Endodermal cell (in vitro differentiated cells): ENCODE measurements at regions not wholly inside any gene's neighbourhood (a gene's known extent, or its start where the extent isn't known, plus 50 kb on each side); places are given as distances from the start of the nearest gene placed in this dataset.

ENCODE experiments used
- DNase-seq: peaks from one replicate; pipeline ENCODE4 v3.0.0-alpha.2; 2017
- H3K27ac ChIP-seq: 2 replicates; pipeline ENCODE4 v1.5.1; 2013; ENCODE audit warnings: mild to moderate bottlenecking, low read depth, low read length, moderate library complexity
- H3K27me3 ChIP-seq: 2 replicates; pipeline ENCODE4 v1.6.1; 2013; ENCODE audit warnings: mild to moderate bottlenecking, low read length, moderate library complexity; ENCODE audit not compliant: insufficient read depth, control insufficient read depth, poor library complexity, severe bottlenecking
- H3K36me3 ChIP-seq: 2 replicates; pipeline ENCODE4 v1.7.0; 2013; ENCODE audit warnings: mild to moderate bottlenecking, low read length, moderate library complexity; ENCODE audit not compliant: control insufficient read depth, insufficient read depth
- H3K4me1 ChIP-seq: one replicate; pipeline ENCODE4 v1.7.0; 2013; ENCODE audit warnings: low read length; ENCODE audit not compliant: control insufficient read depth, insufficient read depth
- H3K4me3 ChIP-seq: 2 replicates; pipeline ENCODE4 v1.5.1; 2013; ENCODE audit warnings: mild to moderate bottlenecking, low read length, moderate library complexity
- H3K9ac ChIP-seq: 2 replicates; pipeline ENCODE4 v1.6.1; 2013; ENCODE audit warnings: mild to moderate bottlenecking, low read length, moderate library complexity; ENCODE audit not compliant: poor library complexity, severe bottlenecking; ENCODE audit errors: extremely low read depth
- H3K9me3 ChIP-seq: 2 replicates; pipeline ENCODE4 v1.6.1; 2013; ENCODE audit warnings: mild to moderate bottlenecking, low read length, moderate library complexity; ENCODE audit not compliant: control insufficient read depth
- H3K27ac Mint-ChIP-seq: 2 replicates; pipeline ENCODE4 v1.8.0; 2020; ENCODE audit warnings: mixed read lengths
- H3K27me3 Mint-ChIP-seq: 2 replicates; pipeline ENCODE4 v1.8.0; 2021; ENCODE audit warnings: mild to moderate bottlenecking, mixed read lengths; ENCODE audit not compliant: insufficient read depth
- H3K36me3 Mint-ChIP-seq: 2 replicates; pipeline ENCODE4 v1.8.0; 2020; ENCODE audit warnings: low read depth, mixed read lengths
- H3K4me1 Mint-ChIP-seq: 2 replicates; pipeline ENCODE4 v1.8.0; 2020; ENCODE audit warnings: mixed read lengths
- H3K4me3 Mint-ChIP-seq: 2 replicates; pipeline ENCODE4 v1.8.0; 2020; ENCODE audit warnings: mild to moderate bottlenecking, moderate library complexity, mixed read lengths
- H3K9me3 Mint-ChIP-seq: 2 replicates; pipeline ENCODE4 v1.8.0; 2020; ENCODE audit warnings: mild to moderate bottlenecking, mixed read lengths
- CTCF ChIP-seq: fragments of 200-600 bp; sonication (generic); conservative IDR thresholded peaks from 2 replicates; pipeline ENCODE4 v1.5.0; 2021; ENCODE audit warnings: antibody characterized with exemption, mild to moderate bottlenecking
- WGBS, 2 experiments: methylation state at CpG; one replicate each; pipeline versions ENCODE4 v1.1.5 to v1.1.7; 2013; ENCODE audit warnings: missing lambda C conversion rate in 2 of 2, mixed read lengths in 1 of 2; ENCODE audit not compliant: insufficient coverage in 1 of 2, insufficient read length in 1 of 2; 5-methylcytosine and 5-hydroxymethylcytosine counted together

- no peaks in the 10 kb centered on the region for H3K4me1 ChIP-seq
- Mint-ChIP-seq H3K9me3 (no peaks in the 10 kb centered on the region), H3K27me3 (peaks cover 2% of the 10 kb centered on the region), H3K36me3 (no peaks in the 10 kb centered on the region), H3K4me1 (peaks cover 3% of the 10 kb centered on the region), H3K27ac (no peak overlapping the region), H3K4me3 (no peak overlapping the region)
- no peak for DNase-seq
- H3K4me3 ChIP-seq, result no peak overlapping the region
- H3K27ac ChIP-seq, result no peak overlapping the region
- TF ChIP-seq CTCF, result no peak
- WGBS, 2 experiments, result 78 to 85% methylated on average over 3 to 10 of the region's 10 CpGs
- no peaks in the 10 kb centered on the region for H3K9me3 ChIP-seq
- no peak overlapping the region for H3K9ac ChIP-seq
- no peaks in the 10 kb centered on the region for H3K36me3 ChIP-seq
- H3K27me3 ChIP-seq, result no peaks in the 10 kb centered on the region
Observed at GRCh38 chr1:4528590-4528989, 125.8 kb upstream of the AJAP1 start.

GRCh38 chr1:4529446-4530165 lies 124.8 kb upstream of the AJAP1 start:
- no peak overlapping the region for H3K4me3 ChIP-seq
- H3K27ac ChIP-seq, result no peak overlapping the region
- no peak overlapping the region for H3K9ac ChIP-seq
- Mint-ChIP-seq H3K9me3 (no peaks in the 10 kb centered on the region), H3K27ac (no peak overlapping the region), H3K4me1 (peaks cover 3% of the 10 kb centered on the region), H3K27me3 (no peaks in the 10 kb centered on the region), H3K4me3 (no peak overlapping the region), H3K36me3 (no peaks in the 10 kb centered on the region)
- no peaks in the 10 kb centered on the region for H3K9me3 ChIP-seq
- TF ChIP-seq CTCF, result no peak
- 82 to 91% methylated on average over 13 to 14 of the region's 14 CpGs for WGBS, 2 experiments
- H3K4me1 ChIP-seq, result no peaks in the 10 kb centered on the region
- no peaks in the 10 kb centered on the region for H3K36me3 ChIP-seq
- H3K27me3 ChIP-seq, result no peaks in the 10 kb centered on the region
- DNase-seq, result no peak

- no peaks in the 10 kb centered on the region for H3K36me3 Mint-ChIP-seq
- Histone ChIP-seq H3K27me3 (no peaks in the 10 kb centered on the region), H3K27ac (no peak overlapping the region), H3K9me3 (no peaks in the 10 kb centered on the region), H3K36me3 (no peaks in the 10 kb centered on the region), H3K4me1 (no peaks in the 10 kb centered on the region), H3K4me3 (no peak overlapping the region), H3K9ac (no peak overlapping the region)
- no peak for DNase-seq
- H3K4me1 Mint-ChIP-seq, result peaks cover 3% of the 10 kb centered on the region
- H3K4me3 Mint-ChIP-seq, result no peak overlapping the region
- H3K27me3 Mint-ChIP-seq, result no peaks in the 10 kb centered on the region
- H3K27ac Mint-ChIP-seq, result no peak overlapping the region
- peaks cover 2% of the 10 kb centered on the region for H3K9me3 Mint-ChIP-seq
- TF ChIP-seq CTCF, result no peak
- WGBS, 2 experiments, result 91 to 96% methylated on average over 9 of the region's 9 CpGs
Observed at GRCh38 chr1:4530166-4530785, 124.1 kb upstream of the AJAP1 start.
